ENCODE measurements at regions not wholly inside any gene's neighbourhood (a gene's known extent, or its start where the extent isn't known, plus 50 kb on each side); places are given as distances from the start of the nearest gene placed in this dataset.
"Not testable (repeated sequence)": the region's sequence is repeated elsewhere in the genome, so short reads cannot be mapped to it uniquely, and the experiment has no call there.

DNA sequence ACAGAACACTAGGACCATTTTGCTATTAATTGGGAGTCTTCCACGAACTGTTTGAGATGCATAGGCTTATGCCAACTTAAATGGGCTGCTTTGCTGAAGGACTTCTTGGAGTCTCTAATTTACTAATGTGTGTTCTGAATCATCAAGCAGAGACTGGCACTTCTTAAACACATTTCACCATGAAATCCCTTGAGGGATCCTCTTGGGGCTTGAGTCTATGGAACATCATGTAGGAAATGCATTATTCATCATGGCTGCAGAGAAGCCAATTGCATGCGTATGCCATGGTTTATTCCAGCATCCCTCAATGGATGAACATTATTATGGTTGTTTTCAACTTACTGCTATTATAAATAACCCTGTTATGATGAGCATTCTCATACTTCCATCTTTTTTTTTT is 73.4 kb downstream of the FGD2 start:
- no peak for DNase-seq

DNA sequence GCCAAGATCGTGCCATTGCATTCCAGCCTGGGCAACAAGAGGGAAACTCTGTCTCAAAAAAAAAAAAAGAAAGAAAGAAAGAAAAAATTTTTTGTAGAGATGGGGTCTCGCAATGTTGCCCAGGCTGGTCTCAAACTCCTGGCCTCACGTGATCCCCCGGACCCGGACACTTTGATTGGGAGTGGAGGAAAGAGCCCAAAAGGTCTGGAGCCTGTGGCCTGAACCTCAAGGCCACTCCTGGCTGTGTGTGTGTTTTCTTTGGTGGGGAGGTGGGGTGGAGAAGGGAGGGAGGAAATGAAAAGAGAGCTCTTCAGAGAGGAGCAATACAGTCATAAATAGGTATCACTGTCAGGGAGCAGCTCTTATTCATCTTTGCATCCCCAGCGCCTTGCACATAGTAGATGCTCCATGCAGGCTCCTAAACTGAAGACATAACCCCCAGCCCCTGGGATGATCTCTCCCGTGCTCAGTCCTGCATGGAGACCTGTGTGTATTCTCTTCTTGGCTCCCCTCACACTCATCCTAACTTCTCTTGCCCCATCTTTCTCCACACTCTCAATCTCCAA is 75.7 kb downstream of the FGD2 start:
- DNase-seq = no peak

DNA sequence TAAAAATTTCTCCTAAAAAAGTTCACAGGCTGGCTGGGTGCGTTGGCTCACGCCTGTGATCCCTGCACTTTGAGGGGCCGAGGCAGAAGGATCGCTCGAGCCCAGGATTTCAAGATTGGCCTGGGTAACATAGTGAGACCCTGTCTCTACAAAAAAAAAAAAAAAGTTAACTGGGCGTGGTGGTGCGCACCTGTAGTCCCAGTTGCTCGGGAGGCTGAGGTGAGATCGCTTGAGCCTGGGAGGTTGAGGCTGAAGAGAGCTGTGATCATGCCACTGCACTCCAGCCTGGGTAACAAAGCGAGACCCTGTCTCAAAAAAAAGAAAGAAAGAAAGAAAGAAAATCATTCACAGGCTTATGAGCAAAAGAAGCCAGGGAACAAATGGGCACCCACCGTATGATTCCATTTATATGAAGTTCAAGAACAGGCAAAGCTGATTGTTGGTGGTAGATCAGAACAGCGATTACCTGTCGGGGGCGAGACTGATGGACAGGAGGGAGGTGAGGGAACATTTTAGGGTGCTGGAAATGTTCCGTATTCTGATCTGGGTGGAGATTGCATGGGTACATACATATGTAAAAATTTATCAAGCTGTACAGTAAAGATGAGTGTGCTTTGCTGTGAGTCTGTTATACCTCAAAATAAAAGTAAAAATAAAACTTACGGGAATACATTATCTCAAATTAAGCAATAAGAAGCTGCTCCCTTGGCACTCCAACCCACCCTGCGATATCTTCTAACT is 77.1 kb downstream of the FGD2 start:
- no peak for DNase-seq

DNA sequence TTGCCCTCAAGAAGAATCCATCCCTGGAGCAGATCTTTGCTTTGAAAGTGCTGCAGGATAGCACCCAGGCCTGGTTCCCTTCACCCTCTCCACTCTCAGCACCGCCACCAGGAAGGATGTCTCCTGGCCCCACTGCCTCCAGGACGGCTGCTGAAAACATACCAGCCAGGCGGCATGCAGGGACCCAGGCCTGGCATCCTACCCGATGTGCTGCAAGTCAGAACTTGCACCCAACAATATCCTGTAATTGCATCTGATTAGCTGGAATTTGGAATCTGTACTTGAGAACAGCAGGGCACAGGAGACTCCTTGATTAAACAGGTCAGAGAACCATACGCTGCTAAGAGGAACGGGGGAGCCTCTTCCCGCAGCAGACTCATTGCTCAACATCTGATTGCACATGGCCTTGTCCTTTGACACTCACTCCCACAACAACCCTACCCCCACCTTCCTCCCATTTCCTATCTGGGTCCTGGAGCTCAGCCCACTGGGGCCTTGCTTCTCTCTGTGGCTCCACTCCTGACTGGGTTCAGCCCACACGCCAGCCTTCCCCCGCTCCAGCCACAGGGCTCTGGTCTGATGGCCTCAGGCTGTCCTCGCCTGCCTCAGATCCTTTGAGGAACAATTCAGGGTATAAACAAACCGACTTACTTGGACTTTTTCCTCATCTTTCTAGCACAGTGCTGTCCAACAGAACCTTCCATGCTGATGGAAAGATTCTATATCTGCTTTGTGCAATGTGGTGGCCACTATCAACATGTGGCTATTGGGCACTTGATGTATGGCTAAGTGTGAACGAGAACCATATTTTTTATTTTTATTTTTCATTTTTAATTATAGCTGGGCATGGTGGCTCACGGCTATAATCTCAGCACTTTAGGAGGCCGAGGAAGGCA is 78.0 kb downstream of the FGD2 start:
- no peak for DNase-seq

DNA sequence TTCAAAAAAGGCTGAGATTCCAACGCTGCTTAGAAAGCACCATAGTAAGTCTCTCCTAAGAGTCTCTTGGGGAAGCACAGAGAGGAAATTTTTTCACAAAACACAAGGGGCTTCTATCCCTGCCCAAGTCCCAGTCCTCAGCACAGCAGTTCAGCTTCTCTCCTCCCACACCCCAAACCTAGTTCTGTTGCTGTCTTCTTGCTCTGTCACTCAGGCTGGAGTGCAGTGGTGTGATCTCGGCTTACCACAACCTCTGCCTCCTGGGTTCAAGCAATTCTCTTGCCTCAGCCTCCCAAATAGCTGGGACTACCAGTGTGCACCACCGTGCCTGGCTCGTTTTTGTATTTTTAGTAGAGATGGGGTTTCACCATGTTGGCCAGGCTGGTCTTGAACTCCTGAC is 79.2 kb downstream of the FGD2 start:
- not testable (repeated sequence) for DNase-seq

DNA sequence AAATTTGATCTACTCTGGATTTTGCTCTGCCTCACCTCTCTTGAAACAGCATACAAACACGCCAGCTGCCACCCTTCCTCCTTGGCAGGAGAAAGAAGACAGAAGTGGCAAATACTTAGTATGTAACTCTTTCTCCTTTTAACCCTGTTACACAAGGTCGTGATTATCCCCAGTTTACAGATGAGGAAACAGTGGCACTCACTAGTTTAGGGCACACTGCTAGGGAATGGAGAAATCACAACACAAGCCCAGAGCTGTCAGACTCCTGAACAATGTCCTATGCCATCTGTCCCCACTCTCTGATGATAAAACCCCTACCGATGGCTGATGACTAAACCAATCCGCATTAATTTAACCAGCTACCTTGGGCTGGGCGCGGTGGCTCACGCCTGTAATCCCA is 79.7 kb downstream of the FGD2 start:
- no peak for DNase-seq

DNA sequence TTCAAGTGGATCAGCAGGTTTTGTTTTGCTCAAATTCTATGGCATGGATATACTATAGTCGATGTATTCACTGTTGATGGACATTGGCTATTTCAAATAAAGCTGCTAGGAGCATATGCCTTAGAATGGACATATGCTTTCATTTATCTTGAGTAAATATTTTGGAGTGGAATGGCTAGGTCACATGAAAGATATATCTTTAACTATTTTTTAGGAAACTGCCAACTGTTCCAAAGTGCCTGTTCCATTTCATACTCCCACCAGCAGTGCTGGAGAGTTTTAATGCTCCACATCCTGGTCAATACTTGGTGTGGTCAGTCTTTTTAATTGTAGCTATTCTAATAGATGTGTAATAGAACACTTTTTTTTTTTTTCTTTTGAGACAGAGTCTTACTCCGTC is 81.1 kb upstream of the PIM1 start:
- no peak for DNase-seq

DNA sequence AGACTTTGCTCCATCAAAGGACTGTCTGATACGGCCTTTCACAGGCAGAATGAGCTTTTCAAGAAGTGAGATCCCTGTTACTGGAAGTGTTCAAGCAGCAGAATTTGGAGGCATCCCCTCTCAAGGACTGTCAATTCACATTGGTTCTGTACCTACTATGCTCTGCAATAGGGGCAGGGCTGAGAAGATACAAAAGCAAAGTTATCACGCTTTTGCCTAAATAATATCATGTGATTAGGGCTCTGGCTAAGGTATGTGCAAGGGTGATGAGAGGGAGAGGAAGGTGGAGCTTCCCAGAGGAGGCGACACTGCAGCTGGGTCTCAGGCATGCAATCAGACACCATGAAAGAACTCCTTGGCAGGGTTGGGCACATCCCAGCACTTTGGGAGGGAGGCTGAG is 80.2 kb upstream of the PIM1 start:
- no peak for DNase-seq

DNA sequence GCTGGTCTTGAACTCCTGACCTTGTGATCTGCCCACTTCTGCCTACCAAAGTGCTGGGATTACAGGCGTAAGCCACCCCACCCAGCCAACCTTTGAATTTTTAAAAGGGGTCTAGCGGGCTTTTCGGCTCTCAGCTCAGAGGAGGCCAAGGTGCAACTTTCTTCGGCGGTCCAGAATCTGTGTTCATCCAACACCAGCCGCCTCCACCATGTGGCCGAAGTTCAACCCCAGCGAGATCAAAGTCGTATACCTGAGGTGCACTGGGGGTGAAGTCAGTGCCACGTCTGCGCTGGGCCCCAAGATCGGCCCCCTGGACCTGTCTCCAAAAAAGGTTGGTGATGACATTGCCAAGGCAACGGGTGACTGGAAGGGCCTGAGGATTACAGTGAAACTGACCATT is 78.8 kb upstream of the PIM1 start:
- DNase-seq = not testable (repeated sequence)

DNA sequence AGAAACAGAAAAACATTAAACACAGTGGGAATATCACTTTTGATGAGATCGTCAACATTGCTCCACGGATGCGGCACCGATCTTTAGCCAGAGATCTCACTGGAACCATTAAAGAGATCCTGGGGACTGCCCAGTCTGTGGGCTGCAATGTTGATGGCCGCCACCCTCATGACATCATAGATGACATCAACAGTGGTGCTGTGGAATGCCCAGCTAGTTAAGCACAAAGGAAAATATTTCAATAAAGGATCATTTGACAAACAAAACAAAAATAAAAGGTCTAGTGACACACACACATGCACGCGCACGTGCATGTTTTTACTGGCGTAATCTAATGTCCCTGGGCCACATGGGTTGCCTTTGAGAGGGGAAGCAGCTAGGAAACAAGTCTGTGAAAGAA is 78.4 kb upstream of the PIM1 start:
- not testable (repeated sequence) for DNase-seq

DNA sequence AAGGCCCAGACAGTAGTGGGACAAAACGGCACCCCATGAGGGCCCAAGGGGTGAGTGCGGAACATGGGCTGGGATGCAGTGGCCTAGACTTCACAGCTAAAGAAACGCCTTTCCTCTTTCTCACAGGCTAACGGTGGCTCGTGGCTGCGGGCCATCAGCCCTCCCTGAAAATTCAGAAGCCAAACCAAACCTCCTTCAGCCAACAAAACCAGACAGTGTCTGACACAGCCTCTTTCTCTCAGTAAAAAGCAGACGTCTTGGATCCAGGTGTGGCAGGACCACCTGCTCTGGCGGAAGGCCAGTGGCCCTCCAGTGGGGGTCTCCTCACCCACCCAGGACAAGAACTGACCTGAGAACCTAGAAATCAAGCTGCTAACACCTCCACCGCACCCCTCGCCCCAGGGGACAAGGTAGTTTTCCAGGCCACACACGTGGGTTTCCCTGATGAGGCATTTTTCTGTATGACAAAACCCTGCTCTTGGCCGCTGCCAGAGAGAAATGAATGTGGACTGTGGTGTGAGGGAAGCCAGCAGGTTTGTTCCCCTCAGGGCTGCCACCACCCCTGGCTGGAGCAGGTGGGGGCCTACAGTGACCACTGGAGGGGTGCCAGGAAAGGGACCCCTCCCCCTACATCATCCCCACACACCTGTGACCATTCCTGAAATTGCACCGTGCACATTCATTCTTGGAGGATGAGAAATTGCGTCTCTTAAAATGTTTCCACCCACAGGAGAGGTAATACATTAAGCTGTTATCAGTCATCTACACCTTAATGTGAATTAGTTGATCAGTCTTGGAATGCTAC is 76.8 kb upstream of the PIM1 start:
- no peak for DNase-seq

DNA sequence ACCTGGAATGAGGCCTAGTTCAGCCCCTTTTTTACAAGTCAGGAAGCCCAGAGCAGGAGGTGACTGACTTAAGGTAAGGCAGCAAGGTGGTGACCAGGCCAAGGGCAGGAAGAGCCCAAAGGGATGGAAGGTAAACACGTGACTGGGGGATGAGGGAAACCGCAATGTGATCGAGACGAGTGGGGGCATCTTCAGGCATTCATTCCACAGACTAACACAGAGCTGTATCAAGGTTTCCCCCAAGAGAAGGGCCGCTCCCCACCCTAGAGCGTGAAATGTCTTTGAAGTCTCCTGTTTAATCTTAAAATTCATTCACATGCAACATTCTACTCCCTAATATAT is 76.3 kb upstream of the PIM1 start:
- no peak for DNase-seq

DNA sequence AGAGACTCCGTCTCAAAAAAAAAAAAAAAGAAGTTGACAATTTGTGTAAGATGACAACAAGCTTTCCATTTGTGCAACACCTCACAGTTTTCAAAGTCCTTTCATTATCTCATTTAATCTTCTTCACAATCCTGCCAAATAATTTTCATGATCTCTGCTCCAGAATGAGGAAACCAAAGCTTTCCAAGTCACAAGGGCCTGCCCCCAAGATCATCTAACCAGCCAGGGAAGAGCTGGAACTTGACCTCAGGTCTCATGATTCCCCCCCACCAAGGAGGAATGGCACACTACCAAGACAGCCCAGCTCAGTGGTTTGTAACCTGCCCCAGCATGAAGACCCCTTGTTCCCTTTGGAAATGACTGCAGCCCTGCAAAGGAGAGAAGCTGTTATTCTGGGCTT is 74.0 kb upstream of the PIM1 start:
- DNase-seq = no peak

DNA sequence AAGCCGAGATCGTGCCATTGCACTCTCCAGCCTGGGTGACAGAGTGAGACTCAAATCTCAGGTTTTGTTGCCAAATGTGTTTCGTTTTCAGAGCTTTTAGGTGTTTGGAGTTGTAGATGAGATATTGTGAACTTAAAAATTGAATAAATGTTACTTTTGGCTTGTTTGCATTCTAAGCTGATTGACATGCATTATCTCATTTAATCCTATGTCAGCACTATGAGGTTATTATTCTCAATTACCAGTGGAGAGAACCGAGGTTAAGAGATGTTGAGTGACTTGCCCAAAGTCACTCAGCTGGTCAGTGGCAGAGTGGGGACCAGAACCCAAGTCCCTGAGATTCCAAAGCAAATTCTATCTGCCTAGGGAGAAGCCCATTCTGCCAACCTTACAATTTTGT is 72.6 kb upstream of the PIM1 start:
- DNase-seq = no peak

DNA sequence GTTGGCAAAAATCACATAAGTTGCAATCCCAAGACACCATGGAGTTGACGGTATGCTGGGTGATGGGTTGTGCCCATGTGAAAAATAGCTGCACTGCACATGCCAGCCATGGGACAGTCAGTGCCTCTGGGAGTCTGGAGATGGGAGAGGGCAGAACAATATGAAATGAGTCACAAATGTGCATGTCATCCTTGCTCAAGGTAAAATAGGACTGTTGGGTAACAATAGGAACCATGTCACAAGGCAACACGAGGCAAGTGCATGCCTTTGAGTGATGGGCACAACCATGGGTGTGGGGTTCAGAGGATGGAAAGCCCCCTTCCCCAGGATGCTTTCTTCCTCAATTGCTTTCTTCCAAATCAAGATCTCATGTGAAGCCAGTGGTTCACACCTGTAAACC is 70.5 kb upstream of the PIM1 start:
- DNase-seq = no peak

DNA sequence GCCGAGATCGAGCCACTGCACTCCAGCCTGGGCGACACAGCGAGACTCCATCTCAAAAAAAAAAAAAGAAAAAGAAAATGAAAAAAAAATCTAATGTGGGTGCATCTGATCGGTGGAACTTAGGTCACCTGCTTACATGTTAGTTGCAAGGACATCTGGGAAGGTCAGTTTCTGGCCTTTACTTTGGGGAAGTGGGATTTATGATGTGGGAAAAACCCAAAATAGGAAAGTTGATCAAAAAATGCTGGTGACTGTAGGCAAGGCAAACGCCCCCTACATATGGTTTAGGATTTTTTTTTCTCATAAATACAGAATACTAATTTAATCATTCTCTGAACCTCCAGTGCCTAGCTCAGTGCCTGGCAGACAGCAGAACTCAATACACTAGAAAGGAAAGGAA is 69.2 kb upstream of the PIM1 start:
- DNase-seq = no peak

DNA sequence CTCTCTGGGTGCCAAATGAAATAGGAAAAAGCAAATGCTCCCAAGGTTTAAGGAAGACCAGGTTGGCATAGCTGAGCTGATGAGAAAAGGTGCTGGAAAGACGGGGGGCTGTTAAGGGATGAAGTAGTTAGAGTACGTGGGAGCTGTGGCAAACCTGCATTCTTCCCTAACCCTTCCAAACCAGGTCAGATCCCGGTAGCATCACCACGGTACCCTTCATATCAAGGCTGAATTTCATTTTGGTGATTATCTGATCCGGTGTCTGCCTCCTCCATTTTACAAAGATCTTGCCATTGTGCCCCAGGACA is 68.0 kb upstream of the PIM1 start:
- no peak for DNase-seq

DNA sequence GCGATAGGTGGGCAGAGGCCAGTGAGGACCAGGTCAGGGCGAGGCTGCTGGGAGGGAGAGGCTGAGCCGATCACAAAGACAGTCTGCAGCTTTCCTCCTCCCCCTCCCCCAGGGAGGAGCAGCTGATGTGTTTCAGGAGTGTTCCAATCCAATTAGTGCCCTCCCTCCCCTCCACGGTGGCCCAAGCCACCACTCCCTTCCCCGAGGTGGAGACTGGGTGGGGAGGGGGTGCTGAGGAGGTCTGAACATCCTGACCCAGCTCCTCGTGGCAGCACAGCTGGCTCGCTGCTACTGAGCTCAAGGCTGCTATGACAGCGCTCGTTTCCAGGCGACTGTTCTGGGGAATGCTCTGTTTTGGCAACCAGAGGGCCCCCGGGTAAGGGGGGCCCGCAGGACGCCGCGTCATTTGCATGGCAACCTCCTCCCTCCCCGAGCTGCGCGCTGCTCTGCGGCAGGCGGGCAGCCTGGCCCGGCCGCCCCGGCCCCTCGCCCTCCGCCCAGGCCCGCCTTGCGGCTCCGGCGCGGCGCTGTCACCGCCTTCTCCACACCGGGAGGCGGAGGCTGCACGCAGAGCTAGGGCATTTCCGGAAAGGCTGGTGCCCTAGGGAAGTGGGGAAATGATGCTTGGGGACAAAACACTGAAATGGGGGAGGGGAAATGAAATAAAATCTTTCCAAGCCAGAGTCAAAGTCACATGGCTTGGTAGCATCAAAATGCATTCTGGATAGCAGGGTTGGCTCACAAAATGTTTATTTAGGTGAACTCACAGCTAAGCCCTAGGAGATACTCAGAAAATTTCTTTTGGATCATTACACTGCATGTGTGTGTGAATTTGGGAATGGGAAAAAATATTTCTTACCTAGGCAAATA is 67.4 kb upstream of the PIM1 start:
- DNase-seq = peak; percentile 51 to 53

DNA sequence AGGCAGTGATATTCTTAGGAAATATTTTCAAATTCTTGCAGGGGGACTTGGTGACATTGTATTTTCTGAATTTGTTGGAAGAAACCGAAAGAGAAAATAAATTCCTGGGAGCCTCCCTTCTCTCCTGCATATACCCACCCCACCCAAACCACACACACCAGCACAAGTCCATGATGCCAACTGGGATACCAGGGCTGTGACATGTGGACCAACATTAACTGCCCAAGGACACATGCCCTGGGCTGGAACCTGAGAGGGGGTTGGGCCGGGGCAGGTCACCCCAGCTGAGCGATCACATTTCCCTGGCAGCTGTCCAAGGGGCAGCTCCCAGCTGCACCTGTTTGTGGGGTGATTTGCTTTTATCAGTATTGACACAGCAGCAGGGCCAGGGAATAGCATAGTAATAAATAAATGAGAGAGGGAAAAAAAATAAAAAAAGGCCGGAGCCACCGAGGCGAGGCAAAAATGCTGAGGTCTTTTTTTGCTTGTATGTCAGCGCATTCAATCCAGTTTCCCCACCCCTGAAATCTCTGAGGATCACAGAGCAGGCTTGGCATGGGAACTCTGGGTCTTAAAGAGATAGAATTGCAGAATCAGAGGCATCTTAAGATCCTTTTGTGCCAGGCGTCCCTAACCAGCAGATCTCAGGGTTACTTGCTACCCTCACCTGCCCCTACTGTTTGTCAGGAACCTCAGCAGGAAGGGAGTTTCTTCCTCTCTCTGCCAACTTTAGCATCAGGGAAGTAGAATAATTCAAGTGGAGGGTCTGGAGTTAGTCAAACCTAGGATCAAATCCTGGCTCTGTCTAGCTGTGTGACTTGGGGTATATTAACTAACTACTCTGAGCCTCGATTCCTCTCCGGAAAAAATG is 66.5 kb upstream of the PIM1 start:
- peak in 1 of 2 donors; percentile 7 for DNase-seq

DNA sequence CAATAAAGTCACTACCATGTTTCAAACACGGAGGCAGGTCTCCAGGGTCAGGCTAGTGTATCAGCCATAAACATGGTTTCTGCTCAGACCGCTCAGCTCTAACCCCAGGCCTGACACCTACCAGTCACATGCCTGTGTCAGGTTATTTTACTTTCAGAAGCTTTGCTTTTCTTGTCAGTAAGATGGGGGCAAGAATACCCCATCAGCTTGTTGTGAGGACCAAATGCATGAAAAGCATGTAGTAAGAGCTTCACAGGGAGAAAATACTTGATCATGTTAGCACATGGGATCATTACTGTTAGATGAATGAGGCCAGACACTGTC is 65.2 kb upstream of the PIM1 start:
- DNase-seq = no peak
